ENCODE measurements at regions not wholly inside any gene's neighbourhood (a gene's known extent, or its start where the extent isn't known, plus 50 kb on each side); places are given as distances from the start of the nearest gene placed in this dataset.

GRCh38 chr2:237033536-237034060 is 52.1 kb upstream of the COPS8 start:
- TF ChIP-seq CTCF (IDR thresholded peaks at IDR 0.05): no peak
- no peak for TF ChIP-seq EP300 (IDR thresholded peaks at IDR 0.05)

All from ovary (tissue), 3 donors.